AML-193 (cell line): ENCODE measurements at regions not wholly inside any gene's neighbourhood (a gene's known extent, or its start where the extent isn't known, plus 50 kb on each side); places are given as distances from the start of the nearest gene placed in this dataset.
"Not testable (repeated sequence)": the region's sequence is repeated elsewhere in the genome, so short reads cannot be mapped to it uniquely, and the experiment has no call there.

Source experiments
- DNase-seq, 2 experiments: peaks; one replicate each; lab custom pipeline; 2025; lab: John Stamatoyannopoulos, UW

- not testable (repeated sequence) for DNase-seq
Measured at GRCh38 chr10:46802010-46802409, 109.2 kb upstream of the PTPN20 start.

- not testable (repeated sequence) for DNase-seq
Measured at GRCh38 chr10:46803082-46803481, 108.1 kb upstream of the PTPN20 start.

DNA sequence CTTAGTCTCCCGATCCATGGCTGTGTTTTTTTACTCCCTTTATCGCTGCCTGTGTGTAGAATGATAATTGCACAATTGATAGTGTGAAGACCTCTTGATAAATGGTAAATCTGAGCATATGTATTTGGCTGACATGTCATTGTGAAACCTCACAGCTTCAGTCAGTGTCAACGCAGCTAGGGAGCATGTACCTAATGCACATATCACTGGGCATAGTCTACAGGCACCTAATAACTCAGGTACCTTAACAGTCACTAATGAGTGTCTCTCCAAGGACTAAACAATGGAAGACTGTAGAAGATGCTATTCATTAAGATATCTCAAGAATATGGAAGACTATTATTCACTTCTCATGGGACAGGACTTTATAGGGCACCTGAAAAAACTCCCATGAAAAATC lies 101.0 kb upstream of the PTPN20 start:
- DNase-seq, result not testable (repeated sequence)

DNA sequence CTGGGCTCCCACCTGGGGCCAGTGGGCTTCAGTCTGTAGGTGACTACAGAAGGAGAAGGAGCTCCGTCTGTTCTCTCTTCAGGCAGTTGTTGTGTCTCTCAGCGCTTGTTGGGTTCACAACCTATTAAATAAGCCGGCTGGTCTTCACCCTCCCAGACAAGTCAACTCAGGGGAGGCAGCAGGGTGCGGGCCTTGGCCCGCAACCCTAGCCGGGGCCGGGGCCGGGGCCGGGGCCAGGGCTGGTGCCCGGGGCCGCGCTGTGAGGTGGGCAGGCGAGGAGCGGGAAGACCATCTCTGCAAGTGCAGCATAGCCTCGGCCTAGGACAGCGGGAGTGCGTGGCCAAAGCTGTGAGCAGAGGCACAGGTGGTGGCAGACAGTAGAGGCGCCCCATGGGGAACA lies 95.1 kb upstream of the PTPN20 start:
- not testable (repeated sequence) for DNase-seq

- DNase-seq, result not testable (repeated sequence)
Measured at GRCh38 chr10:46840393-46841050, 70.7 kb upstream of the PTPN20 start.

DNA sequence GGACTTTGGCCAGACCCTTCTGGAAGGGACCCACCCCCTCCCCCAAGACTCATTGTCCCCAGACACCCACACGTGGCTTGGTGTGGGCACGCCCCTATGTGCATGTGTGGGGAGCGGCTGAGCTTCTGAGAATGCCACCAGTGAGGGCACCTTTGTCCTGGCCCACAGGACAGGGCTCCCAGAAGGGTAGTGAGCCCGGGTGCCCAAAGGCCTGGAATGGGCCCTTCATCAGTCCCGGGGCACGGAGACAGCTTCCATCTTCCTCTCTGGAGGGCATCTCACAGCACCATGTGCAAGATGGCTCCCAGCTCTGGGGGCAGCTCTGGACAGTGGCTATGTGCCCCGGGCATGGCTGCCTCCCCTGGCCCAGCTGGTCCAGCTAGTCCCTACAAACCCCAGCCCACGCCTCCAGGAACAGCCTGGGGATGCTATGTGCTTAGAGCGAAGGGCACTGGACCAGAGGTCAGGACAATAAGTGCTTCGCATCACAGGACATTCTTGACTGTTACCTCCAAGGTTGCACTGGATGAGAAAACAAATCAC lies 70.1 kb upstream of the PTPN20 start:
- DNase-seq, result not testable (repeated sequence)

- DNase-seq, result not testable (repeated sequence)
Measured at GRCh38 chr10:46845194-46845593, 66.0 kb upstream of the PTPN20 start.

GRCh38 chr10:46845640-46846039 lies 65.6 kb upstream of the PTPN20 start:
- DNase-seq, result not testable (repeated sequence)

DNA sequence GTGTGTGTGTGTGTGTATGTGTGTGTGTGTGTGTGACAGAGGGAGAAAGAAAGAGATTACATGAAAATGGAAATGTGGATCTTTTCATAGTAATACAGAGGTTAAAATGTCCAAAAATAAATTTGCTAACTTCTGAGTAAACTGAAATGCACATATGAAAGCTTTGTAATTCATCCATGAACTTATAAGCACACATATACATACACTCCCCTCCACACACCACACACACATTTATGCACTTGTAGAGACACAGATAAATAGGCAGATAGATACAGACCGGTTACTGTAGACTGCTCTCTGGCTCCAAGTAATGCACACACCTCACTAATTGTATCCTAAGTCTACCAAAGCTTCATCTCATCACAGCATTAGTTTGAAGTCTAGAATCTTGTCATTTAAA lies 50.5 kb upstream of the PTPN20 start:
- DNase-seq, result not testable (repeated sequence)
